WI38 (cell line): ENCODE measurements at regions not wholly inside any gene's neighbourhood (a gene's known extent, or its start where the extent isn't known, plus 50 kb on each side); places are given as distances from the start of the nearest gene placed in this dataset.

ENCODE experiments used
- H3K4me3 ChIP-seq: 2 replicates; pipeline ENCODE4 v1.5.1; 2011; ENCODE audit warnings: low read depth, mild to moderate bottlenecking, control low read depth, low read length
- TF ChIP-seq, protein P1 (sequence below): IDR thresholded peaks from 2 replicates; pipeline ENCODE4 v1.5.1; 2012; ENCODE audit warnings: low read depth, mild to moderate bottlenecking, control low read depth, low read length

DNA sequence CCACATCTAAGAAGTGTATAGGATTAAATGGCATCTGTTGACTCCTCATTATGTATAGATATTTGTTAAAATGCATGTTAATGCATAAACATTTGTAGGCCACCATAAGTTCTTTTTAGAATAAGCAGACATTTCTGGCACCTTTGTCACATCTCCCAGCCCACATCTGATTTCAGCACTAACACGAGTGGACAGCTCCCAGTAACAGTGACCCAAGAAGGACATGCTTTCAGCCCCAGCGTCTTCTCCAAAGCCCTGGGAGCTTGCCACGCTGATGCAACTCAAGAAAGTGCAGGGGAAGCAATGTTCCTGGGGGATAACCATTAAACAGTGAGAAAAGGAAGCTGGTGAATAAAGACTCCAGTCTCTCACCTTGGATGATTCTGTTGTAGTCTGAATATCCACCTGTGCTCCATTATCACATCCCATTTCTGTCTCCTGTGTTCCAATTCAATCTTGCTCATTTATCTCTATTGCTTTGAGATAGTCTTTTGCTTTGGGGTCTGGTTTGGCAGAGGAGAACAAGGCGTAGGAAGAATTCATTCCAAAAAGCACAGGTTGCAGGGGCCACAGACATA lies 182.6 kb upstream of the THSD7B start:
- TF ChIP-seq, protein P1, sequence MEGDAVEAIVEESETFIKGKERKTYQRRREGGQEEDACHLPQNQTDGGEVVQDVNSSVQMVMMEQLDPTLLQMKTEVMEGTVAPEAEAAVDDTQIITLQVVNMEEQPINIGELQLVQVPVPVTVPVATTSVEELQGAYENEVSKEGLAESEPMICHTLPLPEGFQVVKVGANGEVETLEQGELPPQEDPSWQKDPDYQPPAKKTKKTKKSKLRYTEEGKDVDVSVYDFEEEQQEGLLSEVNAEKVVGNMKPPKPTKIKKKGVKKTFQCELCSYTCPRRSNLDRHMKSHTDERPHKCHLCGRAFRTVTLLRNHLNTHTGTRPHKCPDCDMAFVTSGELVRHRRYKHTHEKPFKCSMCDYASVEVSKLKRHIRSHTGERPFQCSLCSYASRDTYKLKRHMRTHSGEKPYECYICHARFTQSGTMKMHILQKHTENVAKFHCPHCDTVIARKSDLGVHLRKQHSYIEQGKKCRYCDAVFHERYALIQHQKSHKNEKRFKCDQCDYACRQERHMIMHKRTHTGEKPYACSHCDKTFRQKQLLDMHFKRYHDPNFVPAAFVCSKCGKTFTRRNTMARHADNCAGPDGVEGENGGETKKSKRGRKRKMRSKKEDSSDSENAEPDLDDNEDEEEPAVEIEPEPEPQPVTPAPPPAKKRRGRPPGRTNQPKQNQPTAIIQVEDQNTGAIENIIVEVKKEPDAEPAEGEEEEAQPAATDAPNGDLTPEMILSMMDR, result no peak
- H3K4me3 ChIP-seq, result no peak overlapping the region

DNA sequence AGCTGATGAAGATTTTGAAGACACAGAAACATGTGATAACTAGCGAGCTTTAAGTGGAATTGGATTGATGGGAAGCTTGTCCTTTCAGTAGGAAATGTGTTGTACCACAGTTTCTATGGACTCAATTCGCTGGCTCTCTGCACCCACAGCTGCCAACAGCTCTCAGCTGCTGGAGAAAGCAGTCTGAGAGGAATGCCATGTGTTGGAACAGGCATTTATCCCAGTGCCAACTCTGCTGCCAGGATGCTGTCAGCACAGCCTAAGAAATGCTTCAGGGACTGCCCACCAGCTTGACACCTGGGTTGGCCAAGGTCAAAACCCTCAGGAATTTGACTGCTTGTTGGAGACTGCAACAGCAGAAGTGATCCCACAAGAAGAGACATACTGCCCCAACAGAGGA lies 193.0 kb upstream of the THSD7B start:
- TF ChIP-seq, protein P1, result no peak
- no peak overlapping the region for H3K4me3 ChIP-seq

DNA sequence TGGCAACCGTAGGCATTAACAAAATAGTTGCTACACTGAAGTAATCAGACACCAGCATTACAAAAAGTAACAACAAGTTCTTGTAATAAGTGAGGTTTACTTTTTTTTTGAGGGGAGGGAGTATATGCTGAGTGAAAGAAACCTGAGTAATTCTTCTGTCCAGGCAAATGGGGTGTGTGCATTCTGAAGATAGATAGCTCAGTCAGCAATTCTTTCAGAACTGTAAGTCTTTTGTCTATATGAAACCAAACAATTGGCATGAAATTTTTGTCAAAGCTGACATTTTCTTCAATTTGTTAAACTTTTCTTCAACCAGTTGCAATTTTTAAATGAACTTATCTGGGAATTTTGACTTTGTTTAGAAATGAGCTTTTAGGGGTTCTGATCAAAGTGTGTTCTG lies 208.1 kb upstream of the THSD7B start:
- H3K4me3 ChIP-seq, result no peak overlapping the region
- TF ChIP-seq, protein P1, result no peak

DNA sequence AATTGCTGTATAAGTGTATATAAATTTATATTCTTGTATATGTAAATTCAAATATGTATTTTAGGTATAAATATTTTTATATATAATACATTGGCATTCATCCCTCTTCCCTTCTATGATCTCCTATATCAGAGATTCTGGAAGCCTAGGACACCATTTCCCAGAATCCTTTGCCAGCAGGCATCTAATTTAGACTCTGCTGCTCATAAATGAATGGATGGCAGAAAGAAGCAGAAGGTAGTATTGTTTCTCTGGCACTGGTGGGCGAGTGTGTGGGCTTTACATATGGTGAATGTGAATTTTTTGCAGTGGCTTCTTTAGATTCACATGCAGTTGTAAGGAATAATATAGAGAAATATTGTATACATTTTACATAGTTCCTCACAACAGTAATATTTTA lies 215.2 kb upstream of the THSD7B start:
- no peak overlapping the region for H3K4me3 ChIP-seq
- TF ChIP-seq, protein P1, result no peak

DNA sequence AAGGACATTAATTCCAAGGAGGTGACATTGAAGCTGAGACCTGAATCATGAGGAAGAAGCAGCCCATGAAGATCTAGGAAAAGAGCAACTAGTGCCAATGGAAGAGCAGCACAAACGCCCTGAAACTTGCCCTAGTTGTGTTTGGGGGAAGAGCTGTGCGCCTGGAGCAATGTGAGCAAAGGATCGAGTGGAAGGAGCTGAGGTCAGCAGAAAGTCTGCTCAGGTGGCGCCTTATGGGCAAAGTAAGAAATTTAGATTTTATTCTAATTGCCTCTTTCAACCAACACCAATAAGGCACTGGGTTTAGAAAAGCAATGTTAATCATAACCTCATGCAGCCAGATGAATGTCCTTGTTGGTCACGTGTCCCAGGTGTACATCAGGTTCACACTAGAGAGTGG lies 226.0 kb upstream of the THSD7B start:
- TF ChIP-seq, protein P1, result no peak
- H3K4me3 ChIP-seq, result no peak overlapping the region

DNA sequence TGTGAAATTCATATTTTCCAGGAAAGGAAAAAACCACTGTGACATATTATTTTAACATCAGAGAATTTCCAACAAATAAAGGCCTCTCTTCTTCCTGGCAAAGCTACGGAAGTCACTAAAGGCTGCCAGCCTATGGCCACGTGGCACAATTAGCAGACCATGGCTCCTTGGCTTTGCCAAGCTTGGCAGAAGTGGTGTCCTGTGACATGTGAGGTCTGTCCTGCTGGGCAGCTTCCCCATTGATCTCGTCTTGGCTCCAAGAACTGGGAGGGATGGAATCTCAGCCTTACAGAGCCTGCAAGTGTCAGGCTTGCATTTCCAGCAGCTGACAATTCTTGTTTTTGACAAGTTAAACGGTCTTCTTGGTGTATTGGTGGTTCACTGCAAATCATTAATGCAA lies 226.9 kb upstream of the THSD7B start:
- no peak overlapping the region for H3K4me3 ChIP-seq
- TF ChIP-seq, protein P1, result no peak

DNA sequence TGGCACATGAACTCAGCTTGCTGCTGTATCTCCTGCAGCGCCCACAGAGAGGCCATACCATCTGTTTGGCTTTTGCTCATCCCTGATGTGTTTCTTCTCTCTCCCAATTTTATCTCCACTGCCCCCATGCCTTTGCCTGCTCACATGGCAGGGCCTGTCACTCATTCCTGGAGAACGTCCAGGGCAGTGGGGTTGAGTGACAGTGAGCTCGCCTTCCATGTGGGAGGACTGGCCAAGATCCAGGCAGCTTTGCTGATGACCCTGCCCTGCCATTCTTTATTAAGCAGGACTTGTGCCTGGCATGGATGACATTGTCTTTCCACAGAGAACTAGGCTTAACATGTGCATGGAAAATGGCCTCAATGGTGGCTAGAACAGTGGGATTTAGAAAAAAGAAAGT lies 230.5 kb upstream of the THSD7B start:
- no peak overlapping the region for H3K4me3 ChIP-seq
- TF ChIP-seq, protein P1, result no peak
